ENCODE measurements at regions not wholly inside any gene's neighbourhood (a gene's known extent, or its start where the extent isn't known, plus 50 kb on each side); places are given as distances from the start of the nearest gene placed in this dataset.

DNA sequence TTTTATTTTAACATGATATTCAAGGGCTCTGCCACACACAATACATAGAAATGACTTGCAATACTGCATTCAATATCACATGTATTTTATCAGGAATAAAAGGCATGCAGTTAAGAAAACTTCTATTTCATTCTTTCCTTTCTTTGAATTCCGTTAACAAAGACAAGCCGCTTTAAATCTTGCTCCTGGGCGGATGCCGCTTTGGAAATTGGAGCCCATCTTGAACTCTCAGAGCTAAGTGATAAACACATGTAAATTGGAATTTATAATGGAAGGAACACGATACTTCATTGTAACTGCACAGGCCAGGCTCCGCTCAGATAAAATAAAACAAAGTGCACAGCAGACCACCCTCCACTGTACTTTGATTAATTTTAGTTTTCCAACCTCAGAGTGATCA, 774.5 kb upstream of the COBL start:
- TF ChIP-seq, protein P1, sequence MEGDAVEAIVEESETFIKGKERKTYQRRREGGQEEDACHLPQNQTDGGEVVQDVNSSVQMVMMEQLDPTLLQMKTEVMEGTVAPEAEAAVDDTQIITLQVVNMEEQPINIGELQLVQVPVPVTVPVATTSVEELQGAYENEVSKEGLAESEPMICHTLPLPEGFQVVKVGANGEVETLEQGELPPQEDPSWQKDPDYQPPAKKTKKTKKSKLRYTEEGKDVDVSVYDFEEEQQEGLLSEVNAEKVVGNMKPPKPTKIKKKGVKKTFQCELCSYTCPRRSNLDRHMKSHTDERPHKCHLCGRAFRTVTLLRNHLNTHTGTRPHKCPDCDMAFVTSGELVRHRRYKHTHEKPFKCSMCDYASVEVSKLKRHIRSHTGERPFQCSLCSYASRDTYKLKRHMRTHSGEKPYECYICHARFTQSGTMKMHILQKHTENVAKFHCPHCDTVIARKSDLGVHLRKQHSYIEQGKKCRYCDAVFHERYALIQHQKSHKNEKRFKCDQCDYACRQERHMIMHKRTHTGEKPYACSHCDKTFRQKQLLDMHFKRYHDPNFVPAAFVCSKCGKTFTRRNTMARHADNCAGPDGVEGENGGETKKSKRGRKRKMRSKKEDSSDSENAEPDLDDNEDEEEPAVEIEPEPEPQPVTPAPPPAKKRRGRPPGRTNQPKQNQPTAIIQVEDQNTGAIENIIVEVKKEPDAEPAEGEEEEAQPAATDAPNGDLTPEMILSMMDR (IDR thresholded peaks at IDR 0.05; ENCODE audit: low read depth, low read length): no peak
- in situ Hi-C loops (cut with HindIII; ENCODE audit: low sequenced_read_pairs): no loop called here
- DNase-seq (ENCODE audit: low read depth, low spot score): no peak
- no peak overlapping the region for H3K4me3 ChIP-seq (ENCODE audit: low read depth, low read length)

DNA sequence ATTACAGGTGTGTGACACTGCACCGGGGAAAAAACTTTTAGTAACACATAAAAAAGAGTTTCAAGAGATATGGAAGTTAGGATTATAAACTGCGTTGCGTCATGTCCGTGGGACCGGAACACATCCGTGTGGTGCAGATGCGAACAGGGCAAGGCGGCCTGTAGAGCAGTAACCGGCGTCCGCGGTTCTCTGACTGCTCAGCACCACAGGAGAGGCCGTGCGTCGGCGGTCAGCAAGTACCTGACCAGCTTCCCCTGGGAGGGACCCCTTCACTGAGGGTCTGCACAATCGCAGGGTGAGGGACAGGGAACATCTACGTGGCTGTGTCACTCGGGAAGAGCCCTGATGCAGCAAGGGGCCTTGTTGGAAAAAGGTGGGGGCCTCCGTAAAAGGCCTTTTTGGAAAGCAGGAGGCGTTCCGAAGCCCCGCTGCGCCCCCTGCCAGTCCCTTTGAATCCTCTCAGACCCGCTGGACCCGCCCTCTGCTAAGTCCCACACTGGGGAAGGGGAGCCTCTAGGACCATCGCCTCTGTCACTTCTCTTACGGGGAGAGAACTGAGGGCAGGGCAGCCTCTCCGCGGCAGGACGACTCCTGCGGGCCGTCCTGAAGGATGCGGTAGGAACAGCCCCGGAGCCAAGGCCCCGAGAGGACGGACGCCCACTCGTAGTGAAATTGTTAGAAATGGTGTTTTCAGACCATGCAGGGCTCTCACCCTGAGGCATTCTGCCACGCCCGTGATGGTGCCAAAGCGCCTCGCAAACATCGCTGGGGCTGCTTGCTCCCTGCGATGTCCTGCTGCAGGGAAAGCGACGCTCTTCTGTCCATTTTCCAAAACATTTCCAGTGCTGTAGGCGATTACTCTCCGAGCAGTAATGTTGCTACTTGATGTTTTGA, 771.6 kb upstream of the COBL start:
- in situ Hi-C loops (cut with HindIII; ENCODE audit: low sequenced_read_pairs): no loop called here
- TF ChIP-seq, protein P1 (IDR thresholded peaks at IDR 0.05; ENCODE audit: low read depth, low read length): peak; percentile 23
- H3K4me3 ChIP-seq (ENCODE audit: low read depth, low read length): peak overlapping the region; percentile 34
- DNase-seq (ENCODE audit: low read depth, low spot score): peak; percentile 4

DNA sequence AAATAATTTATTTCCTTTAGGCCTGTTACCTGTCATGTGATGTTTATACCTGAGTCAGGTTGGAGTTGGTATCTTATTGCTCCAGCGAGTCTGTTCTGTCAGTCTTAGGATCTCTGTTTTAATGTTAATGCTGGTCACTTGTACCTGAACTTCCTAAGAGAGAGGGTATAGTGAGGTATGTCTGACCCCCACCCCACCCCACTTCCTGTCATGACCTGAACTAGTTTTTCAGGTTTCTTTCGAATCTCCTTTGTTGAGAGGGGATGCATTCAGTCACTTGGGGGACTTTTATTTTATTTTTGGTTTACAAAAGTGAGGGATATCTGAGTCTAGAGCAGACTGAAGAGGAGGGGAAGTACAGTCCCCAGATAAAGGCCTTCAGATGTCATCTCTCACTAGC, 769.0 kb upstream of the COBL start:
- in situ Hi-C loops (cut with HindIII; ENCODE audit: low sequenced_read_pairs): no loop called here
- no peak for DNase-seq (ENCODE audit: low read depth, low spot score)
- H3K4me3 ChIP-seq (ENCODE audit: low read depth, low read length): no peak overlapping the region
- TF ChIP-seq, protein P1 (IDR thresholded peaks at IDR 0.05; ENCODE audit: low read depth, low read length): no peak

DNA sequence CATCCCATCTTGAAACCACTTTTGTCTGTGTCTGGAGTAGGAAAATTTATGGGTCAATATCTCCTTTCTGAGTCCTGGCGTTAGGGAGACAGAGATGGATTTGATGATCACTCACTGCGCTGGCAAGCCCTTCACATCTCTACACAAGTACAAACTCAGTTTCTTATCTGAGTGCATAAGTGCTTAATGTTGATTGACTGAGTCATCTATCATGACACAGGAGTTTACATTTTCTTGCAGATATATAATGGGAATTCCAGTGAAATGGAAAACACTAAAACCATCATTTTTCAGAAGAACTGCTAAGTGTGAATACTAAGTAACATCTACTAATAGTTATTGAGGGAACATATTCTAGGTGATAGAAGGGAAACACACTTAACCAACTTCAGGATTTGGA, 763.9 kb upstream of the COBL start:
- DNase-seq (ENCODE audit: low read depth, low spot score): no peak
- no peak overlapping the region for H3K4me3 ChIP-seq (ENCODE audit: low read depth, low read length)
- in situ Hi-C loops (cut with HindIII; ENCODE audit: low sequenced_read_pairs): no loop called here
- TF ChIP-seq, protein P1 (IDR thresholded peaks at IDR 0.05; ENCODE audit: low read depth, low read length): no peak

DNA sequence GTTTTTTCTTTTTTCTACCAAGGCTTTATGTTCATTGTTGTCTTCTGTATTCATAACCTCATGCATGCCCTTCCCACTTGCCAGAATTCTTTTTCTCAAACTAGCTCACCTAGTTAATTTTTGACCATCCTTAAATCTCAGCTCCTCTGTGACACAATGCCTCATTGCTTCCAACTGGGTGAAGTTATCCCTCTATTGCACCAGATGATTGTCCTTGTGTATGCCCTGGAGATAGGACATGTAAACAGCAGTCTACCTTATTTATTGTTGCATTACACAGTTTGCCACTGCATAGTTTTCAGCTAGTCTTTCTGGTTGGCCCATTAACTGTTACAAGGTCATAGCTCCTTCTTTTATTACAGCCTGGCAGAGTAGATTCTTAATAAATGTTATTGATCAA, 763.1 kb upstream of the COBL start:
- in situ Hi-C loops (cut with HindIII; ENCODE audit: low sequenced_read_pairs): no loop called here
- no peak for DNase-seq (ENCODE audit: low read depth, low spot score)
- H3K4me3 ChIP-seq (ENCODE audit: low read depth, low read length): no peak overlapping the region
- TF ChIP-seq, protein P1 (IDR thresholded peaks at IDR 0.05; ENCODE audit: low read depth, low read length): no peak

DNA sequence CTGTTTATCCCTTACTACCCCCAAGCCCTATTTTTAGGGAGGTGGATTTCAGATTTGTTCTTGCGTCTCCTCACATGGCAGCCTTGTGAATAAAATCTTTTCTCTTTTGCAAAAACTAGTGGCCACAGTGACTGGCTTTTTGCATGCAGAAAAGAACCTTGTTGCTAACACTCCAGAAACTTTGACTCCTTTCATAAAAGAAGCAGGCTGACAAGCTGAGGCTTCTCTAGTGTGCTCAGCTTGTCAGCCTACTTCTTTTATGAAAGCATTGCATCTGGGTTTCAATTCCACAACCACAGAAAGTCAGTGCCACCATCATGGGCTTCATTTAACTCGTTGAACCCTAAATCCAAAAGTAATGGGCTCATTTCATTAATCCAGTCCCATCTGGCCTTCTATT, 761.0 kb upstream of the COBL start:
- TF ChIP-seq, protein P1 (IDR thresholded peaks at IDR 0.05; ENCODE audit: low read depth, low read length): no peak
- H3K4me3 ChIP-seq (ENCODE audit: low read depth, low read length): no peak overlapping the region
- in situ Hi-C loops (cut with HindIII; ENCODE audit: low sequenced_read_pairs): no loop called here
- DNase-seq (ENCODE audit: low read depth, low spot score): no peak
